UCSD-AML1 (cell line): ENCODE measurements at regions not wholly inside any gene's neighbourhood (a gene's known extent, or its start where the extent isn't known, plus 50 kb on each side); places are given as distances from the start of the nearest gene placed in this dataset.

ENCODE experiments used
- DNase-seq: peaks from one replicate; lab custom pipeline; 2025; ENCODE audit not compliant: unreplicated experiment; lab: John Stamatoyannopoulos, UW

- DNase-seq = no peak
Measured at GRCh38 chr4:129668092-129668491, 572.1 kb downstream of the C4orf33 start.

- DNase-seq = no peak
Measured at GRCh38 chr4:129672941-129673340, 577.0 kb downstream of the C4orf33 start.

- DNase-seq = no peak
Measured at GRCh38 chr4:129675036-129675435, 579.1 kb downstream of the C4orf33 start.

- DNase-seq = no peak
Measured at GRCh38 chr4:129676934-129677333, 581.0 kb downstream of the C4orf33 start.

GRCh38 chr4:129682586-129682985 lies 586.6 kb downstream of the C4orf33 start:
- no peak for DNase-seq

- no peak for DNase-seq
Measured at GRCh38 chr4:129707949-129708348, 612.0 kb downstream of the C4orf33 start.

GRCh38 chr4:129708784-129709183 lies 612.8 kb downstream of the C4orf33 start:
- DNase-seq = no peak

GRCh38 chr4:129738175-129738574 lies 642.2 kb downstream of the C4orf33 start:
- no peak for DNase-seq

GRCh38 chr4:129747756-129748155 lies 651.8 kb downstream of the C4orf33 start:
- DNase-seq = no peak

GRCh38 chr4:129748991-129749390 lies 653.0 kb downstream of the C4orf33 start:
- no peak for DNase-seq

GRCh38 chr4:129751646-129752045 lies 655.7 kb downstream of the C4orf33 start:
- DNase-seq = no peak

GRCh38 chr4:129783596-129783995 lies 687.6 kb downstream of the C4orf33 start:
- DNase-seq = no peak

GRCh38 chr4:129788486-129788885 lies 692.5 kb downstream of the C4orf33 start:
- no peak for DNase-seq

GRCh38 chr4:129804461-129804981 lies 708.6 kb downstream of the C4orf33 start:
- DNase-seq = no peak

- DNase-seq = no peak
Measured at GRCh38 chr4:129806986-129807385, 711.0 kb downstream of the C4orf33 start.

- DNase-seq = no peak
Measured at GRCh38 chr4:129808242-129808641, 712.3 kb downstream of the C4orf33 start.

- DNase-seq = no peak
Measured at GRCh38 chr4:129821073-129821472, 725.1 kb downstream of the C4orf33 start.

- DNase-seq = no peak
Measured at GRCh38 chr4:129821963-129822362, 726.0 kb downstream of the C4orf33 start.

GRCh38 chr4:129822701-129823100 lies 726.7 kb downstream of the C4orf33 start:
- DNase-seq = no peak

GRCh38 chr4:129823105-129823504 lies 727.2 kb downstream of the C4orf33 start:
- no peak for DNase-seq

- DNase-seq = no peak
Measured at GRCh38 chr4:129829373-129829772, 733.4 kb downstream of the C4orf33 start.

GRCh38 chr4:129839687-129840086 lies 743.7 kb downstream of the C4orf33 start:
- DNase-seq = no peak

GRCh38 chr4:129842096-129842495 lies 746.1 kb downstream of the C4orf33 start:
- no peak for DNase-seq

GRCh38 chr4:129852434-129852833 lies 756.5 kb downstream of the C4orf33 start:
- DNase-seq = no peak
